Suprapubic skin (tissue), 4 donors: ENCODE measurements at regions not wholly inside any gene's neighbourhood (a gene's known extent, or its start where the extent isn't known, plus 50 kb on each side); places are given as distances from the start of the nearest gene placed in this dataset.

ENCODE experiments used
- POLR2A ChIP-seq, 2 donors: fragments of 450-650 bp; IDR thresholded peaks; one replicate each; pipeline ENCODE4 v1.6.1; 2017; ENCODE audit warnings: antibody characterized with exemption in 2 of 2, mild to moderate bottlenecking in 2 of 2, moderate library complexity in 2 of 2
- POLR2AphosphoS5 ChIP-seq, 3 donors: sonication (generic); formaldehyde crosslinking; IDR thresholded peaks; one replicate each; pipeline ENCODE4 v1.6.1; 2017; ENCODE audit warnings: antibody characterized with exemption in 3 of 3
- TF ChIP-seq, protein P1 (sequence below), 2 donors: fragments of 200-600 bp in 1 of 2; fragments of 450-650 bp in 1 of 2; sonication (generic) in 1 of 2; IDR thresholded peaks; one replicate each; pipeline ENCODE4 v1.5.1; 2016 to 2019; ENCODE audit warnings: antibody characterized with exemption in 2 of 2, mild to moderate bottlenecking in 1 of 2, moderate library complexity in 1 of 2

DNA sequence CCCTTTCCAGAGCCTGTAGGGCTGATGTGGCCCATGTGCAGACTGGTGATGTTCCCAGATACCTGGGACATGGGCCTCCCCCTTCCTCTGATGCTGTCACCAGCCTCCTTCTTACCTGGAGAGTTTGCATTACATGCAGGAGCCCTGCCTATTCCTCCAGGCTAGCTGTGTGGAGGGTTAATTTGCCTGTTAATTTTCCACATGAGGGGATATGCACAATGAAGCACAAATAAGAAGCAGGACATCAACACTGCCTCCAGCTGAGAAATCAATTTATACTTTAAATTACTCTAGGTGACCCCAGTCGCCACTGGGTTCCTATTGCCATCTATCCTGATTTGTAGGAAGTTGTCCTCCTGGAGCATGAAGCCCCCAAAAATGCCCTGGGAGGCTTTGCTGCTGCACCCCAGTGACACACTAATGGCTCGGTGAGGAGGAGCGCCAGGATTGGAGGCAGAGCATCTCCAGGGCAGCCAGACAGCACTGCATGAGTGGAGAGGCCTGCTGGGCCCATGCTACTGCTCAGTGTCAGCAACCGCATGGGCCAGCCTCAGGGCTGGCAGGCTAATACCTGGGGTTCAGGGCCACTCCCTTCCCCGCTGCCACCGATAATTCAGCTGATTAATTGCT, 101.6 kb upstream of the USP47 start:
- no peak for TF ChIP-seq POLR2AphosphoS5 (IDR thresholded peaks at IDR 0.05)
- TF ChIP-seq POLR2A (IDR thresholded peaks at IDR 0.05), result no peak
- TF ChIP-seq, protein P1, sequence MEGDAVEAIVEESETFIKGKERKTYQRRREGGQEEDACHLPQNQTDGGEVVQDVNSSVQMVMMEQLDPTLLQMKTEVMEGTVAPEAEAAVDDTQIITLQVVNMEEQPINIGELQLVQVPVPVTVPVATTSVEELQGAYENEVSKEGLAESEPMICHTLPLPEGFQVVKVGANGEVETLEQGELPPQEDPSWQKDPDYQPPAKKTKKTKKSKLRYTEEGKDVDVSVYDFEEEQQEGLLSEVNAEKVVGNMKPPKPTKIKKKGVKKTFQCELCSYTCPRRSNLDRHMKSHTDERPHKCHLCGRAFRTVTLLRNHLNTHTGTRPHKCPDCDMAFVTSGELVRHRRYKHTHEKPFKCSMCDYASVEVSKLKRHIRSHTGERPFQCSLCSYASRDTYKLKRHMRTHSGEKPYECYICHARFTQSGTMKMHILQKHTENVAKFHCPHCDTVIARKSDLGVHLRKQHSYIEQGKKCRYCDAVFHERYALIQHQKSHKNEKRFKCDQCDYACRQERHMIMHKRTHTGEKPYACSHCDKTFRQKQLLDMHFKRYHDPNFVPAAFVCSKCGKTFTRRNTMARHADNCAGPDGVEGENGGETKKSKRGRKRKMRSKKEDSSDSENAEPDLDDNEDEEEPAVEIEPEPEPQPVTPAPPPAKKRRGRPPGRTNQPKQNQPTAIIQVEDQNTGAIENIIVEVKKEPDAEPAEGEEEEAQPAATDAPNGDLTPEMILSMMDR (IDR thresholded peaks at IDR 0.05), result no peak
